Activated naive CD4-positive, alpha-beta T cell treated with anti-CD3 and anti-CD28 coated beads, Interleukin-2, amount 50 U/mL, for 72 hours (primary cell): ENCODE measurements at regions not wholly inside any gene's neighbourhood (a gene's known extent, or its start where the extent isn't known, plus 50 kb on each side); places are given as distances from the start of the nearest gene placed in this dataset.

ENCODE experiments used
- ATAC-seq, 2 donors: fragments of 150-1000 bp; cut with Tn5 transposase; 2 replicates each; pipeline ENCODE4 v1.10.0; 2021; ENCODE audit warnings: mild to moderate bottlenecking in 2 of 2, moderate library complexity in 2 of 2
- DNase-seq, 2 donors: peaks; one replicate each; pipeline ENCODE4 v3.0.0; 2021 to 2022; ENCODE audit warnings: low spot score in 2 of 2
- H3K27ac Mint-ChIP-seq, 2 donors: one replicate each; pipeline ENCODE4 v1.8.0; 2022; ENCODE audit warnings: mild to moderate bottlenecking in 2 of 2, mixed read lengths in 2 of 2
- H3K36me3 Mint-ChIP-seq, 2 donors: one replicate each; pipeline ENCODE4 v1.8.0; 2022; ENCODE audit warnings: mixed read lengths in 2 of 2
- H3K9me3 Mint-ChIP-seq, 2 donors: one replicate each; pipeline ENCODE4 v1.8.0; 2022; ENCODE audit warnings: mixed read lengths in 2 of 2

- Mint-ChIP-seq H3K36me3 (no peaks in the 10 kb centered on the region), H3K27ac (no peak overlapping the region), H3K9me3 (no peaks in the 10 kb centered on the region)
- ATAC-seq (no peak), DNase-seq (no peak)
Observed at GRCh38 chr7:13041368-13041988, 354.0 kb downstream of the ARL4A start.

- Mint-ChIP-seq H3K36me3 (no peaks in the 10 kb centered on the region), H3K27ac (no peak overlapping the region), H3K9me3 (no peaks in the 10 kb centered on the region)
- ATAC-seq (no peak), DNase-seq (no peak)
Observed at GRCh38 chr7:13042605-13043236, 355.3 kb downstream of the ARL4A start.

DNA sequence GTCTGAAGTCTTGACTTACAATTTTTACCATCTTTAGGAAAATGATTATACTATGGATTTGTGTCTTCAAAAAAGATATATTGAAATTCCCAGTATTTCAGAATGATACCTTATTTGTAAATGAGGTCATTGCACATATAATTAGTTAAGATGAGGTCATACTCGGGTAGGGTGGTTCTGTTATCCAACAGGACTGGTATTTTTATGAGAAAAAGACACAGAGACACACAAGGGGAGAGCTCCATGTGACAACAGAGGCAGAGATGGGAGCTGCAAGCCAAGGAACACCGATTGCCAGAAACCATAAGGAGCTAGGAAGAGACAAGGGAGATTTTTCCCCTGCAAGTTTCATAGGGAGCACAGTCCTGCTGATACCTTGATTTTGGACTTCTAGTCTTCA, 356.9 kb downstream of the ARL4A start:
- DNase-seq (no peak), ATAC-seq (no peak)
- no peaks in the 10 kb centered on the region for H3K9me3 Mint-ChIP-seq
- no peaks in the 10 kb centered on the region for H3K36me3 Mint-ChIP-seq
- H3K27ac Mint-ChIP-seq, result no peak overlapping the region

GRCh38 chr7:13047061-13047460, 359.6 kb downstream of the ARL4A start:
- ATAC-seq (no peak), DNase-seq (no peak)
- H3K27ac Mint-ChIP-seq, result no peak overlapping the region
- no peaks in the 10 kb centered on the region for H3K9me3 Mint-ChIP-seq
- no peaks in the 10 kb centered on the region for H3K36me3 Mint-ChIP-seq

GRCh38 chr7:13049946-13050345, 362.5 kb downstream of the ARL4A start:
- H3K27ac Mint-ChIP-seq, result no peak overlapping the region
- DNase-seq (no peak), ATAC-seq (no peak)
- H3K9me3 Mint-ChIP-seq, result no peaks in the 10 kb centered on the region
- no peaks in the 10 kb centered on the region for H3K36me3 Mint-ChIP-seq

DNA sequence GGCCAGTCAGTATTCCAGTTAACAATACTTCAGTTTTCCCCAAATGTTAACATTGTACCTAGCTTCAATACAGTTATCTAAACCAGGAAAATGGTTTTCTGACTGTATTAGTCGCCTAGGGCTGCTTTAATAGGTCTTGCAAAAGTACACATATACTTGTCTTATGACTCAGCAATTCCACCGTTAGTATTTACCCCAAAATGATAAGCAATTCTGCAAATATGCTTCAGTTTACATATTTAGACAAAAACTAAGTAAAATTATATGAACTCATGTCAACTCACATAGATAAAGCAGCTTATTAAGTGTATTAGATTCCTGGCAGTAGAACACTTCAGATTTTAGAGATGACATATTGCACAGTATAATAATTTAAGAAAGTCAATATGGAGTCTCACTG, 363.3 kb downstream of the ARL4A start:
- DNase-seq (no peak), ATAC-seq (no peak)
- no peaks in the 10 kb centered on the region for H3K9me3 Mint-ChIP-seq
- no peaks in the 10 kb centered on the region for H3K36me3 Mint-ChIP-seq
- no peak overlapping the region for H3K27ac Mint-ChIP-seq

- Mint-ChIP-seq H3K36me3 (no peaks in the 10 kb centered on the region), H3K9me3 (no peaks in the 10 kb centered on the region), H3K27ac (no peak overlapping the region)
- ATAC-seq, result no peak
- no peak for DNase-seq
Observed at GRCh38 chr7:13055732-13056368, 368.4 kb downstream of the ARL4A start.

DNA sequence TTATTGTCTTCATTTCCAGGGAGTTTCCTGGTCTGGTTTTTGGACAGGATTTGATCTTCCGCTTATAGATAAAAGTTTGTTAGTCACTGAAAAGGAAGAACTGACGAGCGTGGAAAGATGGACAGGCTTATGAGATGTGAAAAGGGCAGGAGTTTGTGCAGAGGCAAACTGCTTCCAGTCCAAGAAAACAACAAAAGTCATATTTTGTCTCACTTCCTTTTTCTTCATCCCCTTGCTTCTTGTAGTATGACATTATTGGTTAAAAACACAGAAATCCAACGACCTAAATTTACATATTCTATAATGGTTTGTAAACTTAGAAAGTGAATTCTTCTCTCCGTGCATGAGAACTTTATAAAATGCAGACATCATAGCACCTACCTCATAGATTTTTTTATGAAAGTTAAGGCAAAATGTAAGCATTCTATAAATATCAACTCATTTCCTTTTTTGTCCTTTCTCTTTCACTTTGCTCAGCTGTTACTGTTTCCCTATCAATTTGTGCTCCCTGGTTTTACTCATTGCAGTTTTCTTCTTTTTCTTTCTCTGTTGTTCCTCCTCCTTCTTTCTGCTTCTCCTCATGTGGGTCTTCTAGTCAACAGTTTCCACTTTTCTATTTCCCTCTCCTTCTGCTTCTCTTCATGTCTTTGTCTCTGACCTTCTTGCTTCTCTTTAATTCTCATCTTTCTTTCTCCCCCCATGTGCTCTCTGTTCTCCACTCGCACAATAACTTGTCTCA, 370.2 kb downstream of the ARL4A start:
- peak overlapping the region in 1 of 2 donors; percentile 80 for H3K27ac Mint-ChIP-seq
- no peaks in the 10 kb centered on the region for H3K9me3 Mint-ChIP-seq
- ATAC-seq (no peak), DNase-seq (no peak)
- no peaks in the 10 kb centered on the region for H3K36me3 Mint-ChIP-seq

GRCh38 chr7:13060173-13060572, 372.7 kb downstream of the ARL4A start:
- no peak overlapping the region for H3K27ac Mint-ChIP-seq
- no peak for DNase-seq
- ATAC-seq, result no peak
- no peaks in the 10 kb centered on the region for H3K9me3 Mint-ChIP-seq
- H3K36me3 Mint-ChIP-seq, result no peaks in the 10 kb centered on the region

- DNase-seq (no peak), ATAC-seq (no peak)
- H3K36me3 Mint-ChIP-seq, result no peaks in the 10 kb centered on the region
- no peaks in the 10 kb centered on the region for H3K9me3 Mint-ChIP-seq
- H3K27ac Mint-ChIP-seq, result no peak overlapping the region
Observed at GRCh38 chr7:13061115-13061514, 373.7 kb downstream of the ARL4A start.

DNA sequence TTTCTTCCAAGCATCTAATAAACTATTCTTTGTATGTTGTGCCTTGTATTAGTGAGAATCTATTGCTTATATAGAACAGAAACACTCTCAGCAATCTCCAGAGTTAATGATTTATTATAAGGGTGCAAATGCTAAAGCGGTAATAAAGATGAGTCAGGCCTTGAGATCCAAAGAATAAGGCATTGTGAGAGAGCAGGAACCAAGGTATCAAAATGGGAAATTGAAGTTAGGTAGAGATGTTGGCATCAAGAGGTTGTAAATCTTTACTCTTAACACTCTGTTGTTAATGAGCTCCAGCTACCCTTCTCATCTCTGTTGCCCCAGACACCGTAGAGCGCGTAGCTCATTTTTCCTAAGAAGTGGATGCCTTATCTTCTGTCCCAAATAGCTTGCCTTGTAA, 375.2 kb downstream of the ARL4A start:
- Mint-ChIP-seq H3K36me3 (no peaks in the 10 kb centered on the region), H3K27ac (no peak overlapping the region), H3K9me3 (no peaks in the 10 kb centered on the region)
- DNase-seq, result no peak
- no peak for ATAC-seq

- DNase-seq (no peak), ATAC-seq (no peak)
- Mint-ChIP-seq H3K36me3 (no peaks in the 10 kb centered on the region), H3K9me3 (no peaks in the 10 kb centered on the region), H3K27ac (no peak overlapping the region)
Observed at GRCh38 chr7:13067036-13067435, 379.6 kb downstream of the ARL4A start.

DNA sequence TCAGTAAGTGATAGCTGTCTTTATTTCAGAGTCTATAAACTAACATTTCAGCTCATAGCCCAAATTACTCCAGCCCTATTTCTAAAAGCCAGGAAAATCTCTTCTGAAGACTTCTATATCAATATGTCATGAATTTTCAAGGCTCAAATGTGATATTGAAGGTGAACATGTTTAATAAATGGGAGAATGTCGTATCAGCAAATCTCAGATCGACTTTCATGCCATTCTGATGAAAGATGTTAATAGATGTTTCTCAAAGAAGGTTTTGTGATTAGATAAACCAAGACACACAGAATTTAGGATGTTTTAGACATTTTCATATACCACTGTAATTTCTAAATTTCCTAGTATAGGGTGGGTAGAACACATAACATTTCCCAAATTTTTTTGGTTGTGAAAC, 380.6 kb downstream of the ARL4A start:
- no peak for ATAC-seq
- Mint-ChIP-seq H3K36me3 (no peaks in the 10 kb centered on the region), H3K27ac (no peak overlapping the region), H3K9me3 (no peaks in the 10 kb centered on the region)
- DNase-seq, result no peak

DNA sequence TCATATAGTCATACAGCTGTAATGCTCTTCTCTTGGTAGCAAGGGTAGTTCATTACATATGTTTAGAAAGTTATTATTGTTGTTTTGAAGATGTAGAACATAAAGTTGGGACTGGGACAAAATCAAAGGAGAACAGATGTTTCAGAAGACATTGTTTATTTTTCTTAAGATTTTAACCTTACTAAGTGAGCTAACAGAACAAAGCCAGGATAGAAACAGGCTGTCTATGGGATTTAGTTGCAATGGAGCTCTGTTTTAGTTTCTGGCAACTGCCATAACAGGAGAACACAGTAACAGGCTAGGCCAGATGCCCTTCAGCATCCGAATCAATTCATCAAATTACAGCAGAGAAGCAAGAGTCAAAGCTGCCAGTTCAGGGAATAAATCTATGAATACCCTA, 382.4 kb downstream of the ARL4A start:
- no peak for ATAC-seq
- H3K9me3 Mint-ChIP-seq, result no peaks in the 10 kb centered on the region
- no peak for DNase-seq
- no peaks in the 10 kb centered on the region for H3K36me3 Mint-ChIP-seq
- H3K27ac Mint-ChIP-seq, result no peak overlapping the region

DNA sequence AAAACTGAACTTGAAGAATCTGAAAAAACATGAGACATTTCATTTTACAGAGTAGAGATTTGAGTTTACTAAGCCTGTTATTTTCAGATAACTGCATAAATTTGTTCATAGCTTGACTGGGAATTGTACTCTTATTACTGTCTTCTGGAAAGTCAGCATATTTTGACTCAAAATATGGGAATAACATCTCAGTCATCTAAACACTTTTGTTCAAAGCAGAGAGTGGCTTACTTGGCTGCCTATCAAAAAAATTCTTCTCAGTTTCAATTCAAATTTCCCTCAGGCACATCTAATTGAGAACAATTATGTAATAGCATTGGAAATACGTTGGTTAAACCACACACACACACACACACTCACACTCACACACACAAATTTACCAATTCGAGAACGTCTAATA, 384.6 kb downstream of the ARL4A start:
- Mint-ChIP-seq H3K27ac (no peak overlapping the region), H3K36me3 (no peaks in the 10 kb centered on the region), H3K9me3 (no peaks in the 10 kb centered on the region)
- ATAC-seq, result no peak
- no peak for DNase-seq

DNA sequence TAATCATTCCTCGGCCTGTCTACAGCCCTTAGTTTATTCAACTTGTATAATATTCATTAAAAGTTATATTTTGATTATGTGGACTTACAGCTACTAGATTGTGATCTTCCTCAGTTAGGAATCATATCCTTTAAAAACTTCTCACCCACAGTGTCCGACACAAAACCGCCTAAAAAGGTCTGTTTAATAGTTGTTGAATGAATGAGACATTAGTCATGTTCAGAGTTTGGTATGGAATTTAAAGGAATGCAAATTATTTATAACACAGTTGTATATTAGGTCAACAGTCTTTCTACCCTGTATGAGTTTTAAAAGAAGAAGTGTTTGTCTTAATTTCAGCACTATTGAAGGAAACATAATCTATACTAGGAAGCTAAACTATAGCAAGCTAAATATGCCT, 390.0 kb downstream of the ARL4A start:
- H3K36me3 Mint-ChIP-seq, result no peaks in the 10 kb centered on the region
- no peak overlapping the region for H3K27ac Mint-ChIP-seq
- no peaks in the 10 kb centered on the region for H3K9me3 Mint-ChIP-seq
- ATAC-seq (no peak), DNase-seq (no peak)

DNA sequence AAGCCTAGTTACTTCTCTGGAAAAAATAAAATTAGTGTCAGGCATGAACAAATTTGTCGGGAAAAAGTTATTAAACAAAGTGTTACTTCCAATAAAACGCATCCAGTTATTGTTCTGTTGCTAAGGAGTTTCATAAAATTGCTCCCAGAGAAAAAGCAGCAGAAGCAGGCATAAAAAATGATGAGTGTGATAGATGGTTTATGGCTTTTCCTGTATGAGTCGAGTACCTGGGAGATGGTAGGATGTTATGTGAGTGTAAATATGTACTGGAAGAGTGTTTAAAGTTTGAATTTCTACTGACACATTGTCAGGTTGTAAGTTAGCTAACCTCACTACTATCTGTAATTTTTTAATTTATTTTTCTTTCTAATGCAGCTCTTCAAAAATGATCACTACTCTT, 390.7 kb downstream of the ARL4A start:
- no peak for ATAC-seq

More for the DNA sequence above, 390.7 kb downstream of the ARL4A start:
- no peaks in the 10 kb centered on the region for H3K9me3 Mint-ChIP-seq
- no peaks in the 10 kb centered on the region for H3K36me3 Mint-ChIP-seq
- no peak for DNase-seq
- no peak overlapping the region for H3K27ac Mint-ChIP-seq
